GM12878 (cell line): ENCODE measurements at regions not wholly inside any gene's neighbourhood (a gene's known extent, or its start where the extent isn't known, plus 50 kb on each side); places are given as distances from the start of the nearest gene placed in this dataset.

Source experiments
- EGR1 ChIP-seq, 2 experiments: IDR thresholded peaks; 1 replicate in 1 of 2; 2 replicates in 1 of 2; pipeline ENCODE4 v1.6.1; 2011 to 2012; ENCODE audit warnings: low read depth in 2 of 2, low read length in 2 of 2, borderline replicate concordance in 1 of 2, mild to moderate bottlenecking in 1 of 2, moderate library complexity in 1 of 2
- KAT2A ChIP-seq: conservative IDR thresholded peaks from 2 replicates; pipeline ENCODE4 v1.6.1; 2011; ENCODE audit warnings: low read depth, low read length; ENCODE audit not compliant: control insufficient read depth
- POLR2A ChIP-seq: IDR thresholded peaks from 2 replicates; pipeline ENCODE4 v1.6.1; 2011; ENCODE audit warnings: low read depth, mild to moderate bottlenecking, low read length
- POLR2AphosphoS2 ChIP-seq: IDR thresholded peaks from 2 replicates; pipeline ENCODE4 v1.6.1; 2011; ENCODE audit warnings: low read depth, mild to moderate bottlenecking, low read length, improper control_type of control experiment, moderate library complexity
- SP1 ChIP-seq: IDR thresholded peaks from one replicate; pipeline ENCODE4 v1.6.1; 2011; ENCODE audit warnings: low read depth, low read length
- TF ChIP-seq, protein P1 (sequence below), 3 experiments: IDR thresholded peaks in 2 of 3; conservative IDR thresholded peaks in 1 of 3; 2 replicates each; pipeline ENCODE4 v1.5.1; 2011; ENCODE audit warnings: low read depth in 3 of 3, low read length in 3 of 3, mild to moderate bottlenecking in 3 of 3, control low read depth in 2 of 3, moderate library complexity in 2 of 3, inconsistent platforms in 1 of 3, mixed read lengths in 1 of 3; ENCODE audit not compliant: control insufficient read depth in 2 of 3, insufficient read depth in 1 of 3; ENCODE audit errors: extremely low read depth in 1 of 3

- TF ChIP-seq, protein P1, sequence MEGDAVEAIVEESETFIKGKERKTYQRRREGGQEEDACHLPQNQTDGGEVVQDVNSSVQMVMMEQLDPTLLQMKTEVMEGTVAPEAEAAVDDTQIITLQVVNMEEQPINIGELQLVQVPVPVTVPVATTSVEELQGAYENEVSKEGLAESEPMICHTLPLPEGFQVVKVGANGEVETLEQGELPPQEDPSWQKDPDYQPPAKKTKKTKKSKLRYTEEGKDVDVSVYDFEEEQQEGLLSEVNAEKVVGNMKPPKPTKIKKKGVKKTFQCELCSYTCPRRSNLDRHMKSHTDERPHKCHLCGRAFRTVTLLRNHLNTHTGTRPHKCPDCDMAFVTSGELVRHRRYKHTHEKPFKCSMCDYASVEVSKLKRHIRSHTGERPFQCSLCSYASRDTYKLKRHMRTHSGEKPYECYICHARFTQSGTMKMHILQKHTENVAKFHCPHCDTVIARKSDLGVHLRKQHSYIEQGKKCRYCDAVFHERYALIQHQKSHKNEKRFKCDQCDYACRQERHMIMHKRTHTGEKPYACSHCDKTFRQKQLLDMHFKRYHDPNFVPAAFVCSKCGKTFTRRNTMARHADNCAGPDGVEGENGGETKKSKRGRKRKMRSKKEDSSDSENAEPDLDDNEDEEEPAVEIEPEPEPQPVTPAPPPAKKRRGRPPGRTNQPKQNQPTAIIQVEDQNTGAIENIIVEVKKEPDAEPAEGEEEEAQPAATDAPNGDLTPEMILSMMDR (IDR thresholded peaks at IDR 0.05 in 2 of 3, conservative IDR thresholded peaks at IDR 0.05 in 1 of 3; ENCODE audit: control insufficient read depth in 2 of 3, extremely low read depth in 1 of 3, insufficient read depth in 1 of 3, low read depth in 3 of 3, low read length in 3 of 3), result no peak
- no peak for TF ChIP-seq EGR1 (IDR thresholded peaks at IDR 0.05; ENCODE audit: borderline replicate concordance in 1 of 2, low read depth in 2 of 2, low read length in 2 of 2)
- no peak for TF ChIP-seq SP1
- TF ChIP-seq POLR2AphosphoS2, result no peak
- TF ChIP-seq KAT2A, result no peak
- TF ChIP-seq POLR2A, result no peak
These were observed 74.7 kb upstream of the CD44 start for GRCh38 chr11:35064114-35064800.
